Neutrophil (primary cell): ENCODE measurements at regions not wholly inside any gene's neighbourhood (a gene's known extent, or its start where the extent isn't known, plus 50 kb on each side); places are given as distances from the start of the nearest gene placed in this dataset.

ENCODE experiments used
- H3K27ac ChIP-seq: fragments of 200-600 bp; sonication (generic); 2 replicates; pipeline ENCODE4 v1.5.1; 2016; ENCODE audit warnings: mild to moderate bottlenecking, moderate library complexity
- H3K27me3 ChIP-seq: fragments of 200-600 bp; sonication (generic); 2 replicates; pipeline ENCODE4 v1.6.0; 2016; ENCODE audit warnings: mild to moderate bottlenecking
- H3K36me3 ChIP-seq: fragments of 200-600 bp; sonication (generic); 2 replicates; pipeline ENCODE4 v1.5.1; 2017
- H3K4me1 ChIP-seq, 2 experiments: fragments of 200-600 bp in 1 of 2; sonication (generic) in 1 of 2; 1 replicate in 1 of 2; 2 replicates in 1 of 2; pipeline versions ENCODE4 v1.5.1 to v1.6.1; 2013 to 2016; ENCODE audit warnings: low read depth in 1 of 2, low read length in 1 of 2, mild to moderate bottlenecking in 1 of 2, moderate library complexity in 1 of 2; ENCODE audit not compliant: control insufficient read depth in 1 of 2, insufficient read depth in 1 of 2
- H3K4me3 ChIP-seq, 2 experiments: fragments of 200-600 bp in 1 of 2; sonication (generic) in 1 of 2; 1 replicate in 1 of 2; 2 replicates in 1 of 2; pipeline ENCODE4 v1.5.1; 2013 to 2016; ENCODE audit warnings: low read depth in 1 of 2, low read length in 1 of 2, mild to moderate bottlenecking in 1 of 2, moderate library complexity in 1 of 2
- H3K9me3 ChIP-seq: fragments of 200-600 bp; sonication (generic); 2 replicates; pipeline ENCODE4 v1.5.1; 2016
- CTCF ChIP-seq: fragments of 200-600 bp; sonication (generic); IDR thresholded peaks from 2 replicates; pipeline ENCODE4 v1.5.1; 2016; ENCODE audit warnings: antibody characterized with exemption

GRCh38 chrX:38988301-38988700 lies 187.0 kb downstream of the MID1IP1 start:
- TF ChIP-seq CTCF: no peak
- H3K36me3 ChIP-seq: no peaks in the 10 kb centered on the region
- peaks cover 4 to 6% of the 10 kb centered on the region in 2 experiments for H3K4me1 ChIP-seq
- no peak overlapping the region for H3K27ac ChIP-seq
- H3K27me3 ChIP-seq: no peaks in the 10 kb centered on the region
- no peaks in the 10 kb centered on the region for H3K9me3 ChIP-seq
- H3K4me3 ChIP-seq: no peak overlapping the region

- Histone ChIP-seq H3K4me3 (no peak overlapping the region), H3K36me3 (no peaks in the 10 kb centered on the region), H3K27ac (peak overlapping the region; percentile 13), H3K9me3 (no peaks in the 10 kb centered on the region), H3K4me1 (peaks cover 4 to 6% of the 10 kb centered on the region in 2 experiments), H3K27me3 (no peaks in the 10 kb centered on the region)
- no peak for TF ChIP-seq CTCF
Measured at GRCh38 chrX:38989076-38989475, 187.8 kb downstream of the MID1IP1 start.

GRCh38 chrX:38991656-38992440 lies 190.6 kb downstream of the MID1IP1 start:
- H3K27ac ChIP-seq: no peak overlapping the region
- TF ChIP-seq CTCF: no peak
- H3K4me1 ChIP-seq: peaks cover 4 to 6% of the 10 kb centered on the region in 2 experiments
- no peaks in the 10 kb centered on the region for H3K9me3 ChIP-seq
- H3K36me3 ChIP-seq: no peaks in the 10 kb centered on the region
- no peak overlapping the region for H3K4me3 ChIP-seq
- no peaks in the 10 kb centered on the region for H3K27me3 ChIP-seq

GRCh38 chrX:38992441-38993096 lies 191.3 kb downstream of the MID1IP1 start:
- Histone ChIP-seq H3K4me3 (no peak overlapping the region), H3K27ac (no peak overlapping the region), H3K27me3 (no peaks in the 10 kb centered on the region), H3K9me3 (no peaks in the 10 kb centered on the region), H3K36me3 (no peaks in the 10 kb centered on the region), H3K4me1 (peaks cover 4 to 6% of the 10 kb centered on the region in 2 experiments)
- TF ChIP-seq CTCF: no peak

- Histone ChIP-seq H3K4me3 (no peak overlapping the region), H3K4me1 (peaks cover 4 to 6% of the 10 kb centered on the region in 2 experiments), H3K9me3 (no peaks in the 10 kb centered on the region), H3K36me3 (no peaks in the 10 kb centered on the region), H3K27me3 (no peaks in the 10 kb centered on the region), H3K27ac (no peak overlapping the region)
- TF ChIP-seq CTCF: no peak
Measured at GRCh38 chrX:38993500-38993899, 192.2 kb downstream of the MID1IP1 start.
